HUDEP-2 (cell line): ENCODE measurements at regions not wholly inside any gene's neighbourhood (a gene's known extent, or its start where the extent isn't known, plus 50 kb on each side); places are given as distances from the start of the nearest gene placed in this dataset.
"Not testable (repeated sequence)": the region's sequence is repeated elsewhere in the genome, so short reads cannot be mapped to it uniquely, and the experiment has no call there.

ENCODE experiments used
- DNase-seq, 76 experiments: peaks; one replicate each; lab custom pipeline; 2025; ENCODE audit not compliant: unreplicated experiment in 76 of 76; lab: John Stamatoyannopoulos, UW

DNA sequence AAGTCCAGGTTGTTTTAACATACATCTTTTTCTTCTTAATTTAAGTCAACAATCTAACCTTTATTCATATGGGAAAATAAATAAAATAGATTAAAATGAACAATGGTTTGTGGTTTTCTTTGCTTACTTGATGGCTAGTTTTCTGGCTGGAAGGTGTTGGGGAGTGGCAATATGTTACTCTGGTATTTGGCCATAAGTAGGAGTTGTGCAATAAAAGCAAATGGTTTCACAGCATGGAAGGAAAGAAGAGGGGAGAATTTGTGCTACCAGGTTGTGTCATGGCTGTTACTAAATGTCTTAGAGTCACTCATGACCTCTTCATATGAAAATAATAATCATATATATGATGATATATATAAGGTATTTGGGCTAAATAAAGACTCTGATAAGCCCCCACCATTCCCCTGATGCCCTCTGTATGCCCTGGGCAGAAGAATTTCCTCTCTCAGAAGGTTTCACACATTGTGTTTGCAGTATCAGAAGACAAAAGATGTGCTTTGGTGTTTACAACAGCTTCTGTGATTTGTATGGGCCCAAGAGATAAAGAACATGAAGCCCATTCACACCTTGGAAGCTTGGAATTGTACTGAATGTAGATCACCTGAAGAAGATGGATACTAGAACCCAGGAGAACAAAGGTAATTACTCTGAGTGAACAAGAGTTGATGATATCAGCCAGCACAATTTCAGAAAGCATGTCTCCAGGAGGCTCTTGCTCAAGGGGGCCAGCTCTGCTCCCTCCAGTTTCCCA lies 160.9 kb downstream of the ALG10B start:
- DNase-seq, result no peak

DNA sequence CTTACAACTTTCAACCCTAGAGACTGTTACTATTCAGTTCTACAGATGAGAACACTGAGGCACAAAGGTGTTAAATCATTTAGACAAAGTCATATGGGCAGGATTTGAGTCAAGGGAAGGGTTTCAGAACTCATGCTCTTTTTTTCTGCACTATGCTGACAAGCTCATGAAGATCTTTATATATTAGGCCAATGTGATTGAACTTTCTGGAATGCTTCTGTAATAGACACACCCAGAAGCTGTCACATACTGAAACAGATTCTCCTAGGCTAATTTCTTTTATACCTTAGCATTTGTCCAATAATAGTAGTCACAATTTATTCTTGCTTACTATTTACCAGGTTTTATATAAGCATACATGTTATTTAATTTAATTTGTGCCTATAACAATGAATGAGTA lies 164.0 kb downstream of the ALG10B start:
- no peak for DNase-seq

DNA sequence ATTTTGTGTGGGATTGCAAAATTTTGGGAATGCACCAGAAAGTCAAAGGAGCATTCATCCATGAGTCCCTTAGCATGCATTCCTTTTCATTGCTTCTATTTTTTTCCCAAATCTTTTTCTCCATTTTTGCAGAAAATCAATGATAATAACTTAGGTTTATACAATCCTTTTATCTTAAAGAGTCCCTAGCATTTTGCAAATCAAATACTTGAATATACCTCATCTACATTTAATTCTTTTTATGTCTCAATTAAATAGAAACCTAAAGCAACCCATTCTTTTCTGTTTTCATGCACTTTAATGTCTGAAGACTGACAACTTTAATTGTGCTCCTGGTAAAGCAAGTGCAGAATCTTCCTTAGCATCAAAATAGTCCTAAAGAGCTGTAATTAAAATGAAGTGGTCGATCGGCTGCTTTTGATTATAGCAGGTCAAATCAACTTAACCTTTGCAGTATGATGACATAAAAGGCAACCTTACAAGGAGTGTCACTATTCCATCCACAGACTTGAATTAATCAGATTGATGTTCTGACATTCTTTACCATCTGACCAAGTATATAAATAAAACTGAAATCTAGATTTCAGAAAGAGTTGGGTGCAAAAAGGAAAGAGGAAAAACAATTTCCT lies 168.4 kb downstream of the ALG10B start:
- DNase-seq, result no peak

DNA sequence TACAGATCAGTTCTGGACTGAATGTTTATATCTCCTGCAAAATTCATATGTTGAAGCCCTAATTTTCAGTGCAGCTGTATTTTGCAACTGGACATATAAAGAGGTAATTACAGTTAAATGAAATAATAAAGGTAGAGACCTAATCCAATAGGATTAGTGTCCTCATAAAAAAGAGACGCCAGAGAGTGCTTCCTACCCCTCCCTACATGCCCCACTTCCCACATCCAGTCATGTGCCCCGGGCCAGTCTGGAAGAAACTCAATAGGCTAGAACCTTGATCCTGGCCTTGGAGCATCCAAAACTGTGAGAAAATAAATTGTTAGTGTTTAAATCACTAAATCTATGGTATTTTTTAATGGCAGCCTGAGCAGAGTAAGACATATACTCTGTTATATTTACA lies 172.3 kb downstream of the ALG10B start:
- no peak for DNase-seq

DNA sequence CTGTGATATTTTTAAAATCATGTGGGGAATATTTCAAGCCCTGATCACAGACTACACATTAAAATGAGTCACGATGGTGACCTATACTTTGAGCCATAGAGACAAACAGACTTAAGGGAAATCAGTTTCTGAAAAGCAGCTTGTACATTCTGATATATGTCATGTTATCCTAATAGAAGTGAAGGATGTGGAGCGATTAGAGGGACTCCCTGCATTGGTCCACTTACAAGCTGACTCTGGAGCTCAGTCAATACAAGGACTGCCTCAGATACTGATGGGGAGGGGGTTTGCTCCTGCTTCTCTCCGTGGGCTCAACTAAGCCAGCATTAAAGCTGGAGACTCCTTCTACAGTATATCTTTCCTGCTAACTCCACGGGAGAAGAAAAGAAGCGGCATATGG lies 173.5 kb downstream of the ALG10B start:
- no peak for DNase-seq

DNA sequence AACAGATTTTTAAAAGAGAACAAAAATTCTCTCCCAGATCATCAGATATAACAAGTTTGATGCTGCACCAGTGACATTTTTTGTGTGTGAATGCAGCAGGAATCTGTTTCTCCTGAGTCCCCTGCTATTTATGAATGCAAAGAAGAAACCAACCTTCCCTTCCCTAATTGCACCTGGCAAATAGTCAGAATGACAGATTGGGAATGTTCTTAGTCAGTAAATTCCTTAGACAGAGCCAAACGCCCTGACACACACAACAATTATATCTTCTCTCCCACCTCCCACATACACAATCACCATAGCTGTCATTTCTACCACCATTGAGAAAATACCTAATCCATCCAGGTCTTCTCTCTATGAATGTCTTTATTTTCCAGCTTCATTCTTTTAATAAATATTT lies 174.4 kb downstream of the ALG10B start:
- no peak for DNase-seq

DNA sequence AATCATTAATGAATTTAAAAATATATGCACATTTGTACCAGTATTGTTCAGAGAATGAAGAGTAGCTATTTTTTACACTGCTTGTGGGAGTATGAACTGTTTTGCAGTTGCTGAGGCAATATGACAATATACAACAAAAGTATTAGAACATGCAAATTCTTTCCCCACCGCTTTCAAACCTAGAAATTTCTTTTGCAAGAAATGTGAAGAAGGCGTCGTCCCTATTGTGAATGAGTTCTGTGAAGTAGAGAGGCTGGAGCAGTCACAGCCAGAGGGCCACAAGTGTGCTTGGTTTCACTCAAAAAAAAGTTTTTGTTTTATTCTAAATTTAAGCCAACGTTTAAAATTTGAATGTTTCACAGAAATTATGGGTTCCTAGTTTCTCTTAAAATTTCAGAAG lies 184.9 kb downstream of the ALG10B start:
- no peak for DNase-seq

DNA sequence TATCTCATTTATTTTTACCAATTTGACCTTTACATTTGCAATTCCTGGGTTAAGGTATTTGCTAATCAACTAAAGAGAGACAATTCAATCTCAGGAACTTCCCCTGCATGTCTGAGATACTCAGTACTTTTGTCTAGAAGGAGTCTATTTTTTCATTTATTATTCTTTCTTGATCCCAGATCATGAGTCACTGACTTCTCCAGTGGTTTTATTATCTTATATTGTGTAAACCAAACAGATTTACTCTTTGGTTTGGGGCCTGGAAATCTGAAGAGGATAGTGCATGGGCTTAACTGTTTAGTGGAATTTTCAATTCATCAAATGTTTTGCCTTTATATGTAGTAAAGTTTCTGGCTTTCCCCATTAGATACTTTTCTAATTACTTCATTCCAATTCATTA lies 185.4 kb downstream of the ALG10B start:
- no peak for DNase-seq

DNA sequence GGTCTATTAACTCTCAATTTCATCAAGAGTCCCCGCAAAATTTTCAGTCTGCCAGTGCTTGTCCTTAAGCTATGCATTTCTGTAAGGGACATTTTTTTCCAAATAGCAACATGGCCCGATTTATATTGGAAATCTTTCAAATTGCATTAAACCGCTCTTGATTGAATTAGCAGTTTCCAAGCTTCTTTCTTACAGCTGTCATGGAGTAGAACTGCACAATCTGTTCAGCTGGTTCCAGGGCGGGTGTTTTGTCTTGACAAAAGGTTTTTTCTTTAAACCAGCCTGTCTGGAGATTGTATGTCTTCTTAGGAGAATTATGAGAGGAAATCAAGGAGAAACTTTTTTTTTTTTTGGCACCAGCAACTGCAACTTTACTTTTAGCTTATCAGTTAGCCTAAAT lies 185.8 kb downstream of the ALG10B start:
- no peak for DNase-seq

DNA sequence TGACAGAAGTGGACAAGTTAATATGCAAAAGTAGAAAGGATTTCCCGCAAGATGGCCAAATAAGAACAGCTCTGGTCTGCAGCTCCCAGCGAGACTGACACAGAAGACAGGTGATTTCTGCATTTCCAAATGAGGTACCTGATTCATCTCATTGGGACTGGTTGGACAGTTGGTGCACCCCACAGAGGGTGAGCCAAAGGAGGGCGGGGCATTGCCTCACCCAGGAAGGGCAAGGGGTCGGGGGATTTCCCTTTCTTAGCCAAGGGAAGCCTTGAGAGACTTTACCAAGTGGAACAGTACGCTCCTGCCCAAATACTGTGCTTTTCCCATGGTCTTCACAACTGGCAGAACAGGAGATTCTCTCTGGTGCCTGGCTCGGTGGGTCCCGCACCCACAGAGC lies 191.3 kb downstream of the ALG10B start:
- DNase-seq, result no peak

DNA sequence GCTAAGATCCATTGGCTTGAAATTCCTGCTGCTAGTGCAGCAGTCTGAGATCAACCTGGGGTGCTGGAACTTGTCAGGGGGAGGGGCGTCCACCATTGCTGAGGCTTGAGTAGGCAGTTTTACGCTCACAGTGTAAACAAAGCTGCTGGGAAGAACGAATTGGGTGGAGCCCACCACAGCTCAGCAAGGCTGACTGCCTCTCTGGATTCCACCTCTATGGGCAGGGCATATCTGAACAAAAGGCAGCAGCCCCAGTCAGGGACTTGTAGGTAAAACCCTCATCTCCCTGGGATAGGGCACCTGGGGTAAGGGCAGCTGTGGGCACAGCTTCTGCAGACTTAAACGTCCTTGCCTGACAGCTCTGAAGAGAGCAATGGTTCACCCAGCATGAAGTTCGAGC lies 191.7 kb downstream of the ALG10B start:
- DNase-seq, result no peak

DNA sequence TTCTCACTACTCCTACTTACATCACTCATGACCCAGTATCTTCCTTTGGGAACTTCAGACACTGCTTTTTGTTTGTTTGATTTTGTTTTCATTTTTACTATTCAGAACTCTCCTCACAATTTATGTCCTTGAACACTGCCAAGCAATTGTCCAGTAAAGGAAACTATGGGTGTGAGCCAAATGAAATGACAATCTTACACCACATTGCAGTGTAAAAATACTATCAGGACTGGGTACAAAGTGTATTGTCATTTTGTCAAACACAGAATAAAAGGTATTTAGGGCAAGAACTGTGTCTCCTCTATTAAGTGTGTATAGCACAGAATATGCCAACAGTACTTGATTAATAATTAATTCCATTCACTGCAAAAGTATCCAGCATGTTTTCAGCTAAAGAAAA lies 199.3 kb downstream of the ALG10B start:
- no peak for DNase-seq

DNA sequence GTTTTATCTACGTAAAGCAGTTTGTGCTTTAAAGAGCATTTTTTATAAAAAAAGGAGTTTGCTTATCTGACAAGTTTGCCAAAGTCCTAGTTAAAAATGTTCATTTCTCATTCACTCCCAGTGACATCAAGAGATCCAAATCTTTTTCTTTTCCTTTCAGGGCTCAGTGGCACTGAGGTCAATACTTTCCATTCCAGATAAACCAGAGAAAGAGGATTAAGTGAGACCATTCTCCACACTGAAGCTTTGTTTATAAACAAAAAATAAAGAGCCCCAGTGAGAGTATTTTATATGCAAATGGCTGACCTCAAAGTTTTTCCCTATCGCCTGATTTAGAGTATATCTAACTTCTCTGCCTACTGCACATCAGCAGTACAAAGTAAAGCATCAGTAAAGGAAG lies 199.8 kb downstream of the ALG10B start:
- DNase-seq, result no peak

DNA sequence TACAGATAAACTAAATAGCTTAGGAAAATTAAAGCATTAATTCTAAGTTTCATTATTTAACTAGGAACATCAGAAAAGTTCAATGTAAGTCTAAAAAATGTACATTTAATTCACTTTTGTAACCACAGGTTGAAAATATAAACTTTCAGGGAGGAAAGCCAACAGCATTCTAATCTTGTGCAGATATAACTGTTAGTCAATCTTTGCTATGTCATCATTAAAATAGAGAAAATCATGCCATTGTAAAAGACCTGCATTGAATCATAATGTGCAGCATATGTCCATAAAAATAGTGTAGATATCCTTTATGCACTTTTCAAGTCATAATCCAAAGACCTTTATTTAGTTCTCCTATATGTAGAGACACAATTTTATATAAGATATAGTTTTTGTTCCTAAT lies 207.3 kb downstream of the ALG10B start:
- no peak for DNase-seq

DNA sequence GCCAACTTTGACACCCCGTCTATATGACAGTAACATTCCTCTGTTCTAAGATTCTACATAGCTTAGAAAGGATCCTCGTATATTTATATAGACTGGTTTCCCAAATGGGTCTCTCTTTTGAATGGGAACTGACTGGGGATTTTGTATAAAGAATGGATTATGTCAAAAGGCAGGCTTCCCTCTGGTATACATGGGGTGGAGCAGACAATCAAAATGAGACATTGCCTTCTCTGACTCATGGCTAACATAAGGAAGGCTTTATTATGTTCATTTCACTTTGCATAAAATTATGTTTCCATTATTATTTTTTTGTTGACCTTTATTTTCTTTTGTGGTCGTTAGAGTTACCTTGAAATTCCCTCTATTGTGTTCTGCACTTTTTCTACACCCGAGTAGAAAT lies 211.1 kb downstream of the ALG10B start:
- no peak for DNase-seq

DNA sequence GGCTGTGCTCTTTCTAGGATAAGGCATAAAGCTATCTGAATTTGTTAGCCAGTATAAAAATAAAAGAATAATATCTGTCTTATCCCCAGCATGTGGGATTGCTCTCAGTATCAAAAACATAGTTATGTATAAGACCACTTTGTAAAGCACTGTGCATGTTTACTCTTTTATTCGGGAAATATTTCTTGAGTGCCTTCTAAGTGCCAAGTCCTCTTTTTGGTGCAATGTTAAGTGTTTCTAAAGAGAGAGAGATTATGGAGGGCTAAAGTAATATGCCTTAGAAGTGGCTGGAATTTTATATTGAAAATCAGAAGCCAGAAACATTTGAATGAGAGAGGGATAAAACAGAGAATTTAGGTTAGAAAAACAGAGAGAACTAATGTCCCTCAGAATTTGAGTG lies 212.0 kb downstream of the ALG10B start:
- no peak for DNase-seq

DNA sequence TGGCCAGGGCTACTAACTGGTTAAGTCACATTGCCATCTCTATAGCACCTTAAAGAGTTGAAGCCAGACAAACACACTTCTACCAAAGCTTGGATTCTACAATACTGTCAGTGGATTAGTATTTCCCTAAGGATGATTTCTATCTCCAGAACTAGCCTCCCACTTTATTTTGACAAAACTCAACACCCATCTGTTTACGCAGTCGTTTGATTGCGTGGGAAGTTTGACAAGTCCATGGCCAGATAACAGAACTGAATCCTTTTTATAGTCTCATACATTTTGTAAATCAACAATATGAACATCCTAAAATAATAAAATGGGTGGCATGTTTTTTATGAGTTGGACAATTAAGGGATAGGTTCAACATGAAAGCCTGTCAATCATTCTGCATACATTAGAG lies 212.7 kb downstream of the ALG10B start:
- DNase-seq, result not testable (repeated sequence)

DNA sequence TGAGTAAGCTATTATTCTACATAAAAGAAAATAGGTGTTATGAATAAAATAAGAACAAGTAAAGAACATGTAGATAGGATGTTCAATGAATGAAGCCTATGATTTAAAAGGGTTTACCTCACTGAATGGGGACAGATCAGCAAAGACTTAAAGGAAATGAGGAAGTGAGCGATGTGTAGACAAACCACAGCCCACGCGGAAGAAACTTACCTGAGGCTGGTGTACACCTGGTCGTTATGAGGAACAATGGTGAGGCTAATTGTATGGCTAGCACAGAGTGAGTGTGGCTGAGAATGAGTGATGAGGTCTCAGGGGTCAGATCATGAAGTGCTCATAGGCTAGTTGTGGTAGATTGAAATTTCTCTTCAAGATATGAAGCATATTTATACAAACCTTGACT lies 221.7 kb downstream of the ALG10B start:
- DNase-seq, result no peak

DNA sequence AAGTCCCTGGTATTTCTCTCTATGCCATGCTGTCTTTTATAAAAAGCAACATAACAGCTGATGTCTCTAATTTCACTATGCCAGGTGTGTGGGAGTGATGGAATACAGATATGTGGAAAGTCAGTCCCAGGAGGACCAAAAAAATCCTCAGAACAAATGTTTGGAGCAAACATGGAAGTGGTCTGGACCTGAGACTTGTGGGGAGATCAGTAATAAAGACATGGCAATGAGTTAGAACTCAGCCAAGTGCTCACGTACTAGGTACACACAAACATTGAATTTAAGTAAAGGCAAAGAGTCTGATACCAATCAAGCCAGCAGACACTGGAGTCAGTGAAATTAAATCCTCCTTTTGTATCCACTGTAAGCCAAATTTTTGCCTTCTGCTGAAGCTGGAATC lies 223.6 kb downstream of the ALG10B start:
- DNase-seq, result no peak

DNA sequence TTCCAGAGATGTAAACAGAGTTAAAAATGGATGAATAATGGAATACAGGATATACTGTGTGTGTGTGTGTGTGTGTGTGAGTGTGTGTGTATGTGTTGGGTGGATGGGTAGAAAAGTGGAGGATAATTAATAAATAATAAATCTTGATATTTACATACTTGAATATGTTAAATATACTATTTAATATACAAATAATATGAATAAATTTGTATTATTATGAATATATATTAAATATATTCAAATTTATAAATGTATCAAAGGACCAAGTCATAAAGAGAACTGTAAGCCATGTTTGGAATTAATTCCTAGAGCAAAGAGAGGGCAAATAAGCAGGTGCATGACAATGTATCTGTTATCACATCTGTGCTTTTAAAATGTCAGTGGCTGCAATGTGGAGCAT lies 225.3 kb downstream of the ALG10B start:
- DNase-seq, result no peak

DNA sequence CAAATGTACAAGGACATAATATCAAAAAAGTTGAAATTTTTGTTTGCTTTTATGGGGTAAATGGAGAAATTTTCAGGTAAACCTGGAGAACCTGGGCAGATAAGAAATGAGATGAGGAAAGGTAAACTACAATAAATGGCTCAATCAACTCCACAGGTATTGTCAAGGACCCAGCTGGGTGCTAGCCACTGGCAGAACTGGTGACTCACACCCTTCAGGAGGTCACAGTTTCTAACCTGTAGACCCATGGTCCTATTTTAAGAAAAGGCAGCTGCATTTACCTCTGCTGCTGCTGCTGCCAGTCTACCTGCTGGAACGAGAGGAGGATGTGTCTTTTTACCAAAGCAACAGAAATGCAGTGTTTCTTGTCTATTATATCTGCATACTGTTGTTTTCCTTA lies 226.6 kb downstream of the ALG10B start:
- no peak for DNase-seq

DNA sequence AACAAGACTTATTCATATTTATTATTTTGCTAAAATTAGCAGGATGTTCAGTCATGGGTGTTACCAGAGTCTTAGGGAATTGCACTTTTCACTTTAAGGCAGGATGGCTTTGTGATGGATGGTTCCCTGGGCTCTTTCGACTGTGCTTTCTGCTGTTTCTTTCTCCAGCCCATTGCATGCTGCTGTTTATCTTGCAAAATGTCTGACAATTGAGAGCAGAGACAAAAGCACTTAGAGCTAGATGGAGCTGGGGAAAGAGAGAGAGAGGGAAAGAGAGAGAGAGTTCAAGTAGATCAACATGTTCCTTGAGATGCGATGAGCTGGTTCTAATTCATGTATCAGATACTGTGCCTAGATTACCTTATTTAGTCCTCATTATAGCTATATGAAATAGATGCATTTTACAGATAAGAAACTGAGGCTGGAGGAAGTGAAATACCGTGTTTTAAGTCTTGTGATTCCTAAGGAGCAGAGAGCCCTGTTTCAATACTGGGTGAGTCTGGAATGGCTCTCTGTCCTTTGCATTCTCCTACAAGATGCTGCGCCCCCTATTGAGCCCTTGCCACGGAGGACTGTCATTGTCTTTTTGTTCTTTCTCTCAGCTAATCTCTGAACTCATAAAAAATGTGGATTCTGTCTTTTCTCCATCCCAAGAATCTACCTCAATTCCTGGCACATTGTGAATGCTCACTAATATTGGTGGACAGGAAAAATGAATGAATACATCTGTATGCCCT lies 227.9 kb downstream of the ALG10B start:
- DNase-seq, result peak in 1 of 76 experiments; percentile 4
